ENCODE measurements at regions not wholly inside any gene's neighbourhood (a gene's known extent, or its start where the extent isn't known, plus 50 kb on each side); places are given as distances from the start of the nearest gene placed in this dataset.

GRCh38 chr1:82978461-82979324 lies 1020.2 kb downstream of the TTLL7 start:
- no peak overlapping the region for H3K4me3 ChIP-seq
- no peaks in the 10 kb centered on the region for H3K27me3 ChIP-seq
- no peak for DNase-seq
- intact Hi-C loops (cut with DNase I): no loop called here
- H3K36me3 ChIP-seq (replicated peaks in 1 of 2): no peaks in the 10 kb centered on the region
- TF ChIP-seq POLR2A (IDR thresholded peaks at IDR 0.05) (no peak), CTCF (IDR thresholded peaks at IDR 0.05) (no peak)
- no peaks in the 10 kb centered on the region for H3K4me1 ChIP-seq (replicated peaks in 1 of 2)
- no peaks in the 10 kb centered on the region for H3K9me3 ChIP-seq (replicated peaks in 1 of 3)
- 78 to 88% (median 85%) methylated on average over 10 of the region's 10 CpGs for WGBS, 4 donors
- H3K27ac ChIP-seq: no peak overlapping the region

- H3K4me1 ChIP-seq (replicated peaks in 1 of 2): no peaks in the 10 kb centered on the region
- 88 to 90% (median 89%) methylated on average over 15 of the region's 15 CpGs for WGBS, 4 donors
- H3K27ac ChIP-seq: no peak overlapping the region
- H3K27me3 ChIP-seq: no peaks in the 10 kb centered on the region
- TF ChIP-seq CTCF (IDR thresholded peaks at IDR 0.05): no peak
- no peak for TF ChIP-seq POLR2A (IDR thresholded peaks at IDR 0.05)
- intact Hi-C loops (cut with DNase I): no loop called here
- no peaks in the 10 kb centered on the region for H3K9me3 ChIP-seq (replicated peaks in 1 of 3)
- no peaks in the 10 kb centered on the region for H3K36me3 ChIP-seq (replicated peaks in 1 of 2)
- H3K4me3 ChIP-seq: no peak overlapping the region
- no peak for DNase-seq
Measured at GRCh38 chr1:82972841-82973553, 1025.9 kb downstream of the TTLL7 start.

GRCh38 chr1:82969340-82969739 lies 1029.6 kb downstream of the TTLL7 start:
- H3K27ac ChIP-seq: no peak overlapping the region
- no peaks in the 10 kb centered on the region for H3K9me3 ChIP-seq (replicated peaks in 1 of 3)
- TF ChIP-seq POLR2A (IDR thresholded peaks at IDR 0.05) (no peak), CTCF (IDR thresholded peaks at IDR 0.05) (no peak)
- H3K4me1 ChIP-seq (replicated peaks in 1 of 2): no peaks in the 10 kb centered on the region
- intact Hi-C loops (cut with DNase I): no loop called here
- no peak overlapping the region for H3K4me3 ChIP-seq
- no peaks in the 10 kb centered on the region for H3K27me3 ChIP-seq
- DNase-seq: no peak
- H3K36me3 ChIP-seq (replicated peaks in 1 of 2): no peaks in the 10 kb centered on the region
- 60 to 86% (median 85%) methylated on average over 2 of the region's 2 CpGs for WGBS, 4 donors

- WGBS, 4 donors: 64 to 82% (median 74%) methylated on average over 2 of the region's 2 CpGs
- H3K27me3 ChIP-seq: no peaks in the 10 kb centered on the region
- H3K36me3 ChIP-seq (replicated peaks in 1 of 2): no peaks in the 10 kb centered on the region
- no peak for DNase-seq
- no peak overlapping the region for H3K4me3 ChIP-seq
- intact Hi-C loops (cut with DNase I): no loop called here
- H3K27ac ChIP-seq: no peak overlapping the region
- H3K4me1 ChIP-seq (replicated peaks in 1 of 2): no peaks in the 10 kb centered on the region
- no peaks in the 10 kb centered on the region for H3K9me3 ChIP-seq (replicated peaks in 1 of 3)
- TF ChIP-seq CTCF (IDR thresholded peaks at IDR 0.05): no peak
- no peak for TF ChIP-seq POLR2A (IDR thresholded peaks at IDR 0.05)
Measured at GRCh38 chr1:82962658-82963057, 1036.3 kb downstream of the TTLL7 start.

All from adrenal gland (tissue), 9 donors.